Keratinocyte (primary cell): ENCODE measurements at regions not wholly inside any gene's neighbourhood (a gene's known extent, or its start where the extent isn't known, plus 50 kb on each side); places are given as distances from the start of the nearest gene placed in this dataset.

ENCODE experiments used
- CTCF ChIP-seq, 3 experiments: IDR thresholded peaks in 1 of 3; conservative IDR thresholded peaks in 1 of 3; optimal IDR thresholded peaks in 1 of 3; 2 replicates in 2 of 3; 3 replicates in 1 of 3; pipeline versions ENCODE3 to v1.5.1; 2011; ENCODE audit warnings: low read length in 3 of 3, mild to moderate bottlenecking in 3 of 3, moderate library complexity in 2 of 3, control low read depth in 1 of 3, inconsistent platforms in 1 of 3; ENCODE audit not compliant: insufficient read depth in 2 of 3; ENCODE audit errors: extremely low read depth in 1 of 3
- EZH2 ChIP-seq: IDR thresholded peaks from one replicate; pipeline ENCODE4 v1.6.1; 2012; ENCODE audit warnings: inconsistent platforms, mild to moderate bottlenecking, low read length, moderate library complexity

DNA sequence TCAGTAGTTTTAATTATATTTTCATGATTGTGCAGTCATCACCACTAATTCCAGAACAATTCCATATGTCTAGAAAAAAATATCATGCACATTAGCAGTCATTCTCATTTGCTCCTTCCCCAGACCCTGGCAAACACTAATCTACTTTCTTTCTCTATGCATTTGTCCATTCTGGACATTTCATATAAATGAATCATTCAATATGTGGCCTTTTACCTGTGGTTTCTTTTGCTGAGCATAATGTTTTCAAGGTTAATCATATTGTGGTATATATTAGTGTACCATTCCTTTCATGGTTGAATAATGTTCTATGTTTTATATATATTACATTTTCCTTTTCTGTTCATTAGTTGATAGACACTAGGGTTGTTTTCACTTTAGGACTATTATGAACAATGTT lies 811.1 kb upstream of the RAG2 start:
- no peak for TF ChIP-seq CTCF (optimal IDR thresholded peaks at IDR 0.05 in 1 of 3, IDR thresholded peaks at IDR 0.05 in 1 of 3, conservative IDR thresholded peaks at IDR 0.05 in 1 of 3; ENCODE audit: extremely low read depth in 1 of 3, insufficient read depth in 2 of 3, low read length in 3 of 3)
- no peak for TF ChIP-seq EZH2
